ENCODE measurements at regions not wholly inside any gene's neighbourhood (a gene's known extent, or its start where the extent isn't known, plus 50 kb on each side); places are given as distances from the start of the nearest gene placed in this dataset.

DNA sequence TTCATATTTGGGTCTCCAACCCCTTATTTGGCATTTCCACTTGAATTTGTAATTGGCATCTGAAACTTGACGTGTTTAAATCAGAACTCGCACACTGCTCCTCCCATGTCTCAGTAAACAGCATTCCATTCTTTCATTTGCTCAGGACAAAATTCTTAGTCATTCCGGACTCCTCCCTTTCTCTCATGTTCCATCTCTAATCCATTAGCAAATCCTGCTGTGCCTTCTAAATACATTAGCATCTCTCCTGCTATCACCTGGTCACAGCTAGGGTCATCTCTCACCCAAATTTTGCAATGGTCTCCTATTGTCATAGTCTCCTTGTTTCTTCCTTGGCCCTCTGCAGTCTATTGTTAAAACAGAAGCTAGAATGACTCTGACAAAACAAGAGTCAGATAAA is 119.9 kb upstream of the CADPS start:
- TF ChIP-seq, protein P1, sequence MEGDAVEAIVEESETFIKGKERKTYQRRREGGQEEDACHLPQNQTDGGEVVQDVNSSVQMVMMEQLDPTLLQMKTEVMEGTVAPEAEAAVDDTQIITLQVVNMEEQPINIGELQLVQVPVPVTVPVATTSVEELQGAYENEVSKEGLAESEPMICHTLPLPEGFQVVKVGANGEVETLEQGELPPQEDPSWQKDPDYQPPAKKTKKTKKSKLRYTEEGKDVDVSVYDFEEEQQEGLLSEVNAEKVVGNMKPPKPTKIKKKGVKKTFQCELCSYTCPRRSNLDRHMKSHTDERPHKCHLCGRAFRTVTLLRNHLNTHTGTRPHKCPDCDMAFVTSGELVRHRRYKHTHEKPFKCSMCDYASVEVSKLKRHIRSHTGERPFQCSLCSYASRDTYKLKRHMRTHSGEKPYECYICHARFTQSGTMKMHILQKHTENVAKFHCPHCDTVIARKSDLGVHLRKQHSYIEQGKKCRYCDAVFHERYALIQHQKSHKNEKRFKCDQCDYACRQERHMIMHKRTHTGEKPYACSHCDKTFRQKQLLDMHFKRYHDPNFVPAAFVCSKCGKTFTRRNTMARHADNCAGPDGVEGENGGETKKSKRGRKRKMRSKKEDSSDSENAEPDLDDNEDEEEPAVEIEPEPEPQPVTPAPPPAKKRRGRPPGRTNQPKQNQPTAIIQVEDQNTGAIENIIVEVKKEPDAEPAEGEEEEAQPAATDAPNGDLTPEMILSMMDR (IDR thresholded peaks at IDR 0.05): no peak
- TF ChIP-seq POLR2A (IDR thresholded peaks at IDR 0.05): no peak

Data from tibial nerve (tissue), 3 donors.